ENCODE measurements at regions not wholly inside any gene's neighbourhood (a gene's known extent, or its start where the extent isn't known, plus 50 kb on each side); places are given as distances from the start of the nearest gene placed in this dataset.
A peak's percentile ranks its signal among the peaks of the same experiment; 100 is the strongest.
"Not testable (repeated sequence)": the region's sequence is repeated elsewhere in the genome, so short reads cannot be mapped to it uniquely, and the experiment has no call there.

- Histone ChIP-seq H3K79me2 (ENCODE audit: low read length) (no peaks in the 10 kb centered on the region), H3K4me3 (ENCODE audit: low read length) (no peak overlapping the region), H3K9me3 (ENCODE audit: low read length) (no peaks in the 10 kb centered on the region), H3K27me3 (ENCODE audit: low read length) (no peaks in the 10 kb centered on the region), H3K4me1 (ENCODE audit: low read length) (no peaks in the 10 kb centered on the region), H2AFZ (ENCODE audit: low read length) (no peak overlapping the region), H3K9me2 (replicated peaks; ENCODE audit: insufficient read depth, low read length) (peaks cover 4% of the 10 kb centered on the region; the same call in 1 of the 2 replicates), H4K20me1 (ENCODE audit: insufficient read depth, low read depth, low read length) (no peaks in the 10 kb centered on the region), H3K9ac (ENCODE audit: low read length) (no peak overlapping the region), H3K27ac (ENCODE audit: low read length) (no peak overlapping the region), H3K36me3 (ENCODE audit: insufficient read depth, low read length) (no peaks in the 10 kb centered on the region), H3K4me2 (ENCODE audit: low read depth, low read length, poor library complexity, severe bottlenecking) (no peak overlapping the region)
- no peak for DNase-seq
Measured at GRCh38 chr14:44873536-44873935, 88.2 kb downstream of the KLHL28 start.

- DNase-seq = no peak
- H3K9me3 ChIP-seq (ENCODE audit: low read length) = no peaks in the 10 kb centered on the region
- H3K4me1 ChIP-seq (ENCODE audit: low read length) = no peaks in the 10 kb centered on the region
- H3K9ac ChIP-seq (ENCODE audit: low read length) = no peak overlapping the region
- H3K79me2 ChIP-seq (ENCODE audit: low read length) = no peaks in the 10 kb centered on the region
- H4K20me1 ChIP-seq (ENCODE audit: insufficient read depth, low read depth, low read length) = no peaks in the 10 kb centered on the region
- no peaks in the 10 kb centered on the region for H3K9me2 ChIP-seq (replicated peaks; ENCODE audit: insufficient read depth, low read length)
- no peak overlapping the region for H2AFZ ChIP-seq (ENCODE audit: low read length)
- no peak overlapping the region for H3K4me2 ChIP-seq (ENCODE audit: low read depth, low read length, poor library complexity, severe bottlenecking)
- H3K27ac ChIP-seq (ENCODE audit: low read length) = no peak overlapping the region
- H3K27me3 ChIP-seq (ENCODE audit: low read length) = no peaks in the 10 kb centered on the region
- H3K36me3 ChIP-seq (ENCODE audit: insufficient read depth, low read length) = no peaks in the 10 kb centered on the region
- no peak overlapping the region for H3K4me3 ChIP-seq (ENCODE audit: low read length)
Measured at GRCh38 chr14:44866770-44867169, 95.0 kb downstream of the KLHL28 start.

GRCh38 chr14:44866322-44866721 is 95.4 kb downstream of the KLHL28 start:
- Histone ChIP-seq H3K4me2 (ENCODE audit: low read depth, low read length, poor library complexity, severe bottlenecking) (no peak overlapping the region), H3K4me1 (ENCODE audit: low read length) (no peaks in the 10 kb centered on the region), H3K4me3 (ENCODE audit: low read length) (no peak overlapping the region), H3K9me3 (ENCODE audit: low read length) (no peaks in the 10 kb centered on the region), H3K9ac (ENCODE audit: low read length) (no peak overlapping the region), H2AFZ (ENCODE audit: low read length) (no peak overlapping the region), H3K36me3 (ENCODE audit: insufficient read depth, low read length) (no peaks in the 10 kb centered on the region), H3K9me2 (replicated peaks; ENCODE audit: insufficient read depth, low read length) (no peaks in the 10 kb centered on the region), H3K27ac (ENCODE audit: low read length) (no peak overlapping the region), H4K20me1 (ENCODE audit: insufficient read depth, low read depth, low read length) (no peaks in the 10 kb centered on the region), H3K27me3 (ENCODE audit: low read length) (no peaks in the 10 kb centered on the region), H3K79me2 (ENCODE audit: low read length) (no peaks in the 10 kb centered on the region)
- no peak for DNase-seq

GRCh38 chr14:44863271-44863670 is 98.5 kb downstream of the KLHL28 start:
- Histone ChIP-seq H3K4me2 (ENCODE audit: low read depth, low read length, poor library complexity, severe bottlenecking) (no peak overlapping the region), H3K9me3 (ENCODE audit: low read length) (no peaks in the 10 kb centered on the region), H3K9ac (ENCODE audit: low read length) (no peak overlapping the region), H2AFZ (ENCODE audit: low read length) (no peak overlapping the region), H3K79me2 (ENCODE audit: low read length) (no peaks in the 10 kb centered on the region), H3K4me3 (ENCODE audit: low read length) (no peak overlapping the region), H3K27me3 (ENCODE audit: low read length) (no peaks in the 10 kb centered on the region), H3K4me1 (ENCODE audit: low read length) (no peaks in the 10 kb centered on the region), H3K9me2 (replicated peaks; ENCODE audit: insufficient read depth, low read length) (no peaks in the 10 kb centered on the region), H3K36me3 (ENCODE audit: insufficient read depth, low read length) (no peaks in the 10 kb centered on the region), H3K27ac (ENCODE audit: low read length) (no peak overlapping the region), H4K20me1 (ENCODE audit: insufficient read depth, low read depth, low read length) (no peaks in the 10 kb centered on the region)
- no peak for DNase-seq

GRCh38 chr14:44854114-44854513 is 107.6 kb downstream of the KLHL28 start:
- no peaks in the 10 kb centered on the region; the same call in 1 of the 2 replicates for H3K27me3 ChIP-seq (ENCODE audit: low read length)
- H3K9me3 ChIP-seq (ENCODE audit: low read length) = no peaks in the 10 kb centered on the region
- H3K79me2 ChIP-seq (ENCODE audit: low read length) = no peaks in the 10 kb centered on the region
- H4K20me1 ChIP-seq (ENCODE audit: insufficient read depth, low read depth, low read length) = no peaks in the 10 kb centered on the region
- DNase-seq = peak; percentile 65
- no peak overlapping the region for H2AFZ ChIP-seq (ENCODE audit: low read length)
- no peak overlapping the region for H3K9ac ChIP-seq (ENCODE audit: low read length)
- no peak overlapping the region for H3K27ac ChIP-seq (ENCODE audit: low read length)
- H3K36me3 ChIP-seq (ENCODE audit: insufficient read depth, low read length) = no peaks in the 10 kb centered on the region
- no peaks in the 10 kb centered on the region for H3K4me1 ChIP-seq (ENCODE audit: low read length)
- H3K9me2 ChIP-seq (replicated peaks; ENCODE audit: insufficient read depth, low read length) = no peaks in the 10 kb centered on the region
- H3K4me3 ChIP-seq (ENCODE audit: low read length) = no peak overlapping the region
- H3K4me2 ChIP-seq (ENCODE audit: low read depth, low read length, poor library complexity, severe bottlenecking) = no peak overlapping the region

GRCh38 chr14:44847526-44848309 is 114.0 kb downstream of the KLHL28 start:
- Histone ChIP-seq H3K27ac (ENCODE audit: low read length) (no peak overlapping the region), H3K79me2 (ENCODE audit: low read length) (no peaks in the 10 kb centered on the region), H3K4me2 (ENCODE audit: low read depth, low read length, poor library complexity, severe bottlenecking) (no peak overlapping the region), H3K36me3 (ENCODE audit: insufficient read depth, low read length) (no peaks in the 10 kb centered on the region), H3K9me2 (replicated peaks; ENCODE audit: insufficient read depth, low read length) (no peaks in the 10 kb centered on the region), H3K4me3 (ENCODE audit: low read length) (no peak overlapping the region), H3K9ac (ENCODE audit: low read length) (no peak overlapping the region), H4K20me1 (ENCODE audit: insufficient read depth, low read depth, low read length) (no peaks in the 10 kb centered on the region), H3K27me3 (ENCODE audit: low read length) (no peaks in the 10 kb centered on the region), H3K9me3 (ENCODE audit: low read length) (no peaks in the 10 kb centered on the region), H2AFZ (ENCODE audit: low read length) (no peak overlapping the region), H3K4me1 (ENCODE audit: low read length) (peaks cover 4% of the 10 kb centered on the region)
- DNase-seq = no peak

GRCh38 chr14:44846232-44846824 is 115.4 kb downstream of the KLHL28 start:
- Histone ChIP-seq H3K9ac (ENCODE audit: low read length) (no peak overlapping the region), H3K27ac (ENCODE audit: low read length) (no peak overlapping the region), H3K9me2 (replicated peaks; ENCODE audit: insufficient read depth, low read length) (no peaks in the 10 kb centered on the region), H3K27me3 (ENCODE audit: low read length) (no peaks in the 10 kb centered on the region), H3K4me1 (ENCODE audit: low read length) (peaks cover 4% of the 10 kb centered on the region), H4K20me1 (ENCODE audit: insufficient read depth, low read depth, low read length) (no peaks in the 10 kb centered on the region), H3K4me3 (ENCODE audit: low read length) (peak overlapping the region; percentile 36; the same call in 1 of the 2 replicates), H3K36me3 (ENCODE audit: insufficient read depth, low read length) (no peaks in the 10 kb centered on the region), H2AFZ (ENCODE audit: low read length) (peak overlapping the region; percentile 61; the same call in 1 of the 2 replicates), H3K79me2 (ENCODE audit: low read length) (no peaks in the 10 kb centered on the region), H3K9me3 (ENCODE audit: low read length) (no peaks in the 10 kb centered on the region), H3K4me2 (ENCODE audit: low read depth, low read length, poor library complexity, severe bottlenecking) (peak overlapping the region; percentile 57)
- peak; percentile 88 for DNase-seq

GRCh38 chr14:44835928-44836327 is 125.8 kb downstream of the KLHL28 start:
- H3K36me3 ChIP-seq (ENCODE audit: insufficient read depth, low read length); H3K4me2 ChIP-seq (ENCODE audit: low read depth, low read length, poor library complexity, severe bottlenecking); H3K9me3 ChIP-seq (ENCODE audit: low read length); H3K27ac ChIP-seq (ENCODE audit: low read length); H3K9me2 ChIP-seq (replicated peaks; ENCODE audit: insufficient read depth, low read length); DNase-seq; H3K9ac ChIP-seq (ENCODE audit: low read length); H3K4me1 ChIP-seq (ENCODE audit: low read length); H3K27me3 ChIP-seq (ENCODE audit: low read length); H2AFZ ChIP-seq (ENCODE audit: low read length); H3K79me2 ChIP-seq (ENCODE audit: low read length); H3K4me3 ChIP-seq (ENCODE audit: low read length); H4K20me1 ChIP-seq (ENCODE audit: insufficient read depth, low read depth, low read length): not testable (repeated sequence)

Measured in Karpas-422 (cell line).